Neural progenitor cell (in vitro differentiated cells): ENCODE measurements at regions not wholly inside any gene's neighbourhood (a gene's known extent, or its start where the extent isn't known, plus 50 kb on each side); places are given as distances from the start of the nearest gene placed in this dataset.

ENCODE experiments used
- DNase-seq: peaks from one replicate; pipeline ENCODE4 v3.0.0-alpha.2; 2016; ENCODE audit warnings: low spot score
- H2AFZ ChIP-seq: fragments of 200-600 bp; sonication (generic); replicated peaks from 2 replicates; pipeline ENCODE4 v1.6.1; 2016; ENCODE audit warnings: antibody characterized with exemption
- H3F3A ChIP-seq: fragments of 200-600 bp; sonication (generic); 2 replicates; pipeline ENCODE4 v1.6.1; 2016; ENCODE audit warnings: antibody characterized with exemption, low read depth
- H3K27ac ChIP-seq: fragments of 200-600 bp; sonication (generic); 2 replicates; pipeline ENCODE4 v1.5.1; 2016; ENCODE audit warnings: mild to moderate bottlenecking
- H3K27me3 ChIP-seq: fragments of 200-600 bp; sonication (generic); 2 replicates; pipeline ENCODE4 v1.6.1; 2016; ENCODE audit warnings: mild to moderate bottlenecking, moderate library complexity
- H3K36me3 ChIP-seq: fragments of 200-600 bp; sonication (generic); 2 replicates; pipeline ENCODE4 v1.5.1; 2016
- H3K4me1 ChIP-seq: fragments of 200-600 bp; sonication (generic); 2 replicates; pipeline ENCODE4 v1.6.1; 2016; ENCODE audit warnings: mixed run types
- H3K4me2 ChIP-seq: fragments of 200-600 bp; sonication (generic); 2 replicates; pipeline ENCODE4 v1.6.1; 2016
- H3K4me3 ChIP-seq: fragments of 200-600 bp; sonication (generic); 2 replicates; pipeline ENCODE4 v1.5.1; 2016
- H3K79me2 ChIP-seq: fragments of 200-600 bp; sonication (generic); 2 replicates; pipeline ENCODE4 v1.6.1; 2016; ENCODE audit warnings: low read depth
- H3K9ac ChIP-seq: fragments of 200-600 bp; sonication (generic); 2 replicates; pipeline ENCODE4 v1.6.1; 2016
- H3K9me3 ChIP-seq: fragments of 200-600 bp; sonication (generic); 2 replicates; pipeline ENCODE4 v1.5.1; 2016; ENCODE audit warnings: low read depth
- H4K20me1 ChIP-seq: fragments of 200-600 bp; sonication (generic); 2 replicates; pipeline ENCODE4 v1.6.1; 2016; ENCODE audit warnings: low read depth
- H3K27ac Mint-ChIP-seq: 3 replicates; pipeline ENCODE4 v1.8.0; 2021; ENCODE audit warnings: mixed read lengths
- H3K27me3 Mint-ChIP-seq: 2 replicates; pipeline ENCODE4 v1.8.0; 2022; ENCODE audit warnings: low read depth, mild to moderate bottlenecking, inconsistent platforms, moderate library complexity, mixed read lengths; ENCODE audit not compliant: insufficient read depth
- H3K36me3 Mint-ChIP-seq: 3 replicates; pipeline ENCODE4 v1.8.0; 2021; ENCODE audit warnings: mixed read lengths
- H3K4me1 Mint-ChIP-seq: 3 replicates; pipeline ENCODE4 v1.8.0; 2021; ENCODE audit warnings: mixed read lengths
- H3K4me3 Mint-ChIP-seq: 3 replicates; pipeline ENCODE4 v1.8.0; 2021; ENCODE audit warnings: mild to moderate bottlenecking, moderate library complexity, mixed read lengths
- H3K9me3 Mint-ChIP-seq: 3 replicates; pipeline ENCODE4 v1.8.0; 2020; ENCODE audit warnings: mixed read lengths
- CTCF ChIP-seq: fragments of 200-600 bp; sonication (generic); IDR thresholded peaks from 2 replicates; pipeline ENCODE4 v1.5.1; 2017; ENCODE audit warnings: antibody characterized with exemption, mild to moderate bottlenecking
- EZH2 ChIP-seq: fragments of 200-600 bp; sonication (generic); IDR thresholded peaks from 2 replicates; pipeline ENCODE4 v1.6.1; 2017; ENCODE audit warnings: antibody characterized with exemption, mild to moderate bottlenecking, moderate library complexity
- EZH2phosphoT487 ChIP-seq: fragments of 200-600 bp; sonication (generic); IDR thresholded peaks from 2 replicates; pipeline ENCODE4 v1.6.1; 2017; ENCODE audit warnings: antibody characterized with exemption

- Histone ChIP-seq H4K20me1 (no peaks in the 10 kb centered on the region), H3K4me2 (no peak overlapping the region), H3K27ac (no peak overlapping the region), H3F3A (no peaks in the 10 kb centered on the region), H3K4me3 (no peak overlapping the region), H3K9me3 (no peaks in the 10 kb centered on the region), H3K36me3 (no peaks in the 10 kb centered on the region), H3K27me3 (no peaks in the 10 kb centered on the region), H3K4me1 (no peaks in the 10 kb centered on the region), H3K79me2 (no peaks in the 10 kb centered on the region), H2AFZ (no peak overlapping the region), H3K9ac (no peak overlapping the region)
- no peak overlapping the region for H3K27ac Mint-ChIP-seq
- no peak for DNase-seq
- no peaks in the 10 kb centered on the region for H3K4me1 Mint-ChIP-seq
- H3K27me3 Mint-ChIP-seq = no peaks in the 10 kb centered on the region
- H3K4me3 Mint-ChIP-seq = no peak overlapping the region
- no peaks in the 10 kb centered on the region for H3K9me3 Mint-ChIP-seq
- no peaks in the 10 kb centered on the region for H3K36me3 Mint-ChIP-seq
- TF ChIP-seq EZH2phosphoT487 (no peak), CTCF (no peak), EZH2 (no peak)
These were observed 228.6 kb downstream of the ADAM29 start for GRCh38 chr4:175146799-175147198.

GRCh38 chr4:175147233-175147632, 229.1 kb downstream of the ADAM29 start:
- H3K27ac Mint-ChIP-seq = no peak overlapping the region
- H3K9ac ChIP-seq = no peak overlapping the region
- H3F3A ChIP-seq = no peaks in the 10 kb centered on the region
- H3K9me3 Mint-ChIP-seq = no peaks in the 10 kb centered on the region
- no peak overlapping the region for H3K4me2 ChIP-seq
- no peaks in the 10 kb centered on the region for H3K27me3 Mint-ChIP-seq
- H3K36me3 ChIP-seq = no peaks in the 10 kb centered on the region
- no peaks in the 10 kb centered on the region for H3K4me1 ChIP-seq
- DNase-seq = no peak
- no peaks in the 10 kb centered on the region for H4K20me1 ChIP-seq
- H2AFZ ChIP-seq = no peak overlapping the region
- no peaks in the 10 kb centered on the region for H3K79me2 ChIP-seq
- TF ChIP-seq EZH2 = no peak
- TF ChIP-seq EZH2phosphoT487 = no peak
- TF ChIP-seq CTCF = no peak
- no peaks in the 10 kb centered on the region for H3K36me3 Mint-ChIP-seq
- H3K4me3 Mint-ChIP-seq = no peak overlapping the region
- no peak overlapping the region for H3K4me3 ChIP-seq
- no peaks in the 10 kb centered on the region for H3K27me3 ChIP-seq
- no peaks in the 10 kb centered on the region for H3K9me3 ChIP-seq
- no peaks in the 10 kb centered on the region for H3K4me1 Mint-ChIP-seq
- no peak overlapping the region for H3K27ac ChIP-seq

GRCh38 chr4:175166020-175166419, 247.9 kb downstream of the ADAM29 start:
- Mint-ChIP-seq H3K9me3 (no peaks in the 10 kb centered on the region), H3K36me3 (no peaks in the 10 kb centered on the region), H3K4me1 (no peaks in the 10 kb centered on the region), H3K4me3 (no peak overlapping the region), H3K27me3 (no peaks in the 10 kb centered on the region), H3K27ac (no peak overlapping the region)
- Histone ChIP-seq H3K36me3 (no peaks in the 10 kb centered on the region), H3K4me2 (no peak overlapping the region), H3K27me3 (no peaks in the 10 kb centered on the region), H3K9me3 (no peaks in the 10 kb centered on the region), H3K9ac (no peak overlapping the region), H4K20me1 (no peaks in the 10 kb centered on the region), H3K4me1 (no peaks in the 10 kb centered on the region), H3K4me3 (no peak overlapping the region), H3K79me2 (no peaks in the 10 kb centered on the region), H3K27ac (no peak overlapping the region), H3F3A (no peaks in the 10 kb centered on the region), H2AFZ (no peak overlapping the region)
- DNase-seq = no peak
- TF ChIP-seq EZH2 = no peak
- no peak for TF ChIP-seq CTCF
- TF ChIP-seq EZH2phosphoT487 = no peak

- no peak overlapping the region for H3K9ac ChIP-seq
- Mint-ChIP-seq H3K36me3 (no peaks in the 10 kb centered on the region), H3K27ac (no peak overlapping the region), H3K4me1 (no peaks in the 10 kb centered on the region), H3K27me3 (no peaks in the 10 kb centered on the region), H3K4me3 (no peak overlapping the region), H3K9me3 (no peaks in the 10 kb centered on the region)
- no peaks in the 10 kb centered on the region for H3K36me3 ChIP-seq
- H3K27ac ChIP-seq = no peak overlapping the region
- no peaks in the 10 kb centered on the region for H4K20me1 ChIP-seq
- no peaks in the 10 kb centered on the region for H3K4me1 ChIP-seq
- DNase-seq = no peak
- no peaks in the 10 kb centered on the region for H3K79me2 ChIP-seq
- H3K27me3 ChIP-seq = no peaks in the 10 kb centered on the region
- H3K4me3 ChIP-seq = no peak overlapping the region
- TF ChIP-seq EZH2phosphoT487 (no peak), EZH2 (no peak), CTCF (no peak)
- H3K9me3 ChIP-seq = no peaks in the 10 kb centered on the region
- H3F3A ChIP-seq = no peaks in the 10 kb centered on the region
- H3K4me2 ChIP-seq = no peak overlapping the region
- H2AFZ ChIP-seq = no peak overlapping the region
These were observed 258.6 kb downstream of the ADAM29 start for GRCh38 chr4:175176710-175177109.
